Spleen (tissue), 7 donors: ENCODE measurements at regions not wholly inside any gene's neighbourhood (a gene's known extent, or its start where the extent isn't known, plus 50 kb on each side); places are given as distances from the start of the nearest gene placed in this dataset.

ENCODE experiments used
- POLR2A ChIP-seq, 3 donors: fragments of 450-650 bp; IDR thresholded peaks; one replicate each; pipeline ENCODE4 v1.5.1; 2017; ENCODE audit warnings: antibody characterized with exemption in 3 of 3, mild to moderate bottlenecking in 1 of 3
- TF ChIP-seq, protein P1 (sequence below), 11 experiments: fragments of 200-600 bp in 7 of 11; fragments of 450-650 bp in 4 of 11; sonication (generic) in 4 of 11; IDR thresholded peaks in 8 of 11; conservative IDR thresholded peaks in 3 of 11; 1 replicate in 7 of 11; 2 replicates in 4 of 11; pipeline versions ENCODE4 v1.4.0 to v1.8.0; 2016 to 2021; ENCODE audit warnings: antibody characterized with exemption in 11 of 11, inconsistent platforms in 4 of 11, mild to moderate bottlenecking in 1 of 11
- donor health status: DM: no; HTN: no; CAD: no; lungs with moderate emphysema.
- donor health status: DM: no; HTN: no; CAD: no.
- donor health status: DM: no; HTN: no; CAD: no.

DNA sequence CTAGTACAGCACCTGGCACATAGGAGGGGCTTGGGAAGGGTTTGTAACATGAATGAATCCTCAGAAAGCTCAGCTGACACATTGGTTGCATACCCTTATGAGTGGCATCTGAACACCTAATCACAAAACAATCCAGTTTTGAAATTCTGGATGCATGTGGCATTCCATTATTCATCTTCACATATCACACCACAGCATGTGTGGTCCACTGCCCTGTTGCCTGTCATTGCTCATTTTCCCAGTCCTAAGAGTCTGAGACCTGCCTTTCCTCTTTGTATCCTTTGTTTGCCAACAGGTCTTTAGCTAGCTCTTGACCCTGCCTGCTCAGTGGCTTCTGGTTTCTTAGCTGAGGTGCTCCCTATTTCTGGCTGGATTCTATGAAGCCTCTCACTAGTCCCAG is 170.8 kb upstream of the ASIC2 start:
- TF ChIP-seq POLR2A (IDR thresholded peaks at IDR 0.05), result no peak
- TF ChIP-seq, protein P1, sequence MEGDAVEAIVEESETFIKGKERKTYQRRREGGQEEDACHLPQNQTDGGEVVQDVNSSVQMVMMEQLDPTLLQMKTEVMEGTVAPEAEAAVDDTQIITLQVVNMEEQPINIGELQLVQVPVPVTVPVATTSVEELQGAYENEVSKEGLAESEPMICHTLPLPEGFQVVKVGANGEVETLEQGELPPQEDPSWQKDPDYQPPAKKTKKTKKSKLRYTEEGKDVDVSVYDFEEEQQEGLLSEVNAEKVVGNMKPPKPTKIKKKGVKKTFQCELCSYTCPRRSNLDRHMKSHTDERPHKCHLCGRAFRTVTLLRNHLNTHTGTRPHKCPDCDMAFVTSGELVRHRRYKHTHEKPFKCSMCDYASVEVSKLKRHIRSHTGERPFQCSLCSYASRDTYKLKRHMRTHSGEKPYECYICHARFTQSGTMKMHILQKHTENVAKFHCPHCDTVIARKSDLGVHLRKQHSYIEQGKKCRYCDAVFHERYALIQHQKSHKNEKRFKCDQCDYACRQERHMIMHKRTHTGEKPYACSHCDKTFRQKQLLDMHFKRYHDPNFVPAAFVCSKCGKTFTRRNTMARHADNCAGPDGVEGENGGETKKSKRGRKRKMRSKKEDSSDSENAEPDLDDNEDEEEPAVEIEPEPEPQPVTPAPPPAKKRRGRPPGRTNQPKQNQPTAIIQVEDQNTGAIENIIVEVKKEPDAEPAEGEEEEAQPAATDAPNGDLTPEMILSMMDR (IDR thresholded peaks at IDR 0.05 in 8 of 11, conservative IDR thresholded peaks at IDR 0.05 in 3 of 11), result no peak
